Posterior cingulate gyrus (tissue), 11 donors: ENCODE measurements at regions not wholly inside any gene's neighbourhood (a gene's known extent, or its start where the extent isn't known, plus 50 kb on each side); places are given as distances from the start of the nearest gene placed in this dataset.
"Not testable (repeated sequence)": the region's sequence is repeated elsewhere in the genome, so short reads cannot be mapped to it uniquely, and the experiment has no call there.

Experiments
- DNase-seq, 10 donors: peaks; one replicate each; pipeline versions ENCODE4 v3.0.0 to v3.0.0-alpha.2; 2020 to 2021; ENCODE audit warnings: mixed read lengths in 3 of 10
- intact Hi-C: fragments of 100-400 bp; cut with DNase I; formaldehyde crosslinking; loops from one replicate; pipeline ENCODE4 v1.15.1; 2023

- intact Hi-C loops: no loop called here
- DNase-seq: no peak
Observed at GRCh38 chr6:21907291-21907690, 313.7 kb downstream of the SOX4 start.

DNA sequence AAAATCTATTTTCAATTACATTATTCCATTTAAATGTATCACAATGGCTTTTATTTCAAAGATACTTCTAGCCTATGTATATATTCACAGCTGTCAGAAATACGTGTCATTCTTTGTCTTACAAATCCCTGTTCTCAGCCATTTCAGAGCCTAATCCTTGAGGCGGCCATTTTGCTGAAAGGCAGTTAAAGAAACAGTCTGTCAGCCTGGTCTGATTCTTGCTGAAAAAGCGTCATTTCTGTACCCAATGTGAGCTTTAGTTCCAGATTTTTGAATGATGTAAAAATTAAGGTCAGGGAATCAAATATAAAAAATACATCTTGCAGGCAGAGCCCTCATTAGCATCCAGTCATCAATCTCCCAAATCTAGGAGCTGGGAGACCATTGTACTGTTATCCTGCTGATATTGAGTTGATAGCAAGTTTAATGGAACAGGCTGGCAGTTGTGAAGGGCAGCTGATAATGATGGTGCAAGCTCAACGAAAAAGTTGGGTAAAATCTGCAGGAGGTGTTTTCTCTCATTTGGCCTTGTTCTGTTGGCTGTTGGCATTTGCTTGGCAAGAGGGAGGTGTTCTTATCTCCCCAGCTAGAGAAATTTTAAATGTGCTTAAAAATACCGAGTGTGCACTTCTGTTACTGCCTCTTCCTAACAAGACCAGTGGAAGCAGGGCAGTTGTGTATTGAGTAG, 314.8 kb downstream of the SOX4 start:
- intact Hi-C loops: no loop called here
- no peak for DNase-seq

GRCh38 chr6:21909321-21909720, 315.8 kb downstream of the SOX4 start:
- DNase-seq: no peak
- intact Hi-C loops: no loop called here

- DNase-seq: no peak
- intact Hi-C loops: no loop called here
Observed at GRCh38 chr6:21911208-21911607, 317.7 kb downstream of the SOX4 start.

DNA sequence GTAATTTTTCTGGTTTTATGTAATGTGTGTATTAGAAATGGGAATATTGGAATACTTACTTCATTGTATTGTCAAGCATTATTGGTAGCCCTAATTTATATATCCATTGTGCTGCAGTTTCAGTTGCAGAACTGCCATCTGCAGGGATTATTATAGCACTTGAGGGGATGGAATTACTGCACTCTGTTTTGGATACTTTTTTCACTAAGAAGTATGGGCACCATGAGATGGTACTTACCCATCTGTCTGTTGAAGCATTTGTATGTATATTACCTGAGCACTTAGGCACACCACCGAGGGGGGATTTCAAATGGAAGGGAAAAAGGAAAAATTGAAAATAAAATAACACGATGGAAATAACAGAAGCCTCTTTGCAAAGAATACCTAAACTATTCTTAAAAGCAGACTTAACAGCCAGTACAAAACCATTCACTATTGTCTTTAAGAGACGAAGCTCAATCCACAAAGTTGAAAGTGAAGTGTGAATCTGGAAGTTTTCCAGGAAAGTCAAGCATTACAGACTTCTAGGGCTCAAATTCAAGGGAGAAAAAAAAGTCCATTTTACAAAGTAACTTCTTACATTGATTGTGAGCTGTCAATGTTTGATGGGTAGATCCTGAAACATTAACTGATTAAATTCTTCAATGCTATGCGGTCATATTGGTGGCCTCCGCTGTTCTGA, 318.7 kb downstream of the SOX4 start:
- no peak for DNase-seq
- intact Hi-C loops: no loop called here

DNA sequence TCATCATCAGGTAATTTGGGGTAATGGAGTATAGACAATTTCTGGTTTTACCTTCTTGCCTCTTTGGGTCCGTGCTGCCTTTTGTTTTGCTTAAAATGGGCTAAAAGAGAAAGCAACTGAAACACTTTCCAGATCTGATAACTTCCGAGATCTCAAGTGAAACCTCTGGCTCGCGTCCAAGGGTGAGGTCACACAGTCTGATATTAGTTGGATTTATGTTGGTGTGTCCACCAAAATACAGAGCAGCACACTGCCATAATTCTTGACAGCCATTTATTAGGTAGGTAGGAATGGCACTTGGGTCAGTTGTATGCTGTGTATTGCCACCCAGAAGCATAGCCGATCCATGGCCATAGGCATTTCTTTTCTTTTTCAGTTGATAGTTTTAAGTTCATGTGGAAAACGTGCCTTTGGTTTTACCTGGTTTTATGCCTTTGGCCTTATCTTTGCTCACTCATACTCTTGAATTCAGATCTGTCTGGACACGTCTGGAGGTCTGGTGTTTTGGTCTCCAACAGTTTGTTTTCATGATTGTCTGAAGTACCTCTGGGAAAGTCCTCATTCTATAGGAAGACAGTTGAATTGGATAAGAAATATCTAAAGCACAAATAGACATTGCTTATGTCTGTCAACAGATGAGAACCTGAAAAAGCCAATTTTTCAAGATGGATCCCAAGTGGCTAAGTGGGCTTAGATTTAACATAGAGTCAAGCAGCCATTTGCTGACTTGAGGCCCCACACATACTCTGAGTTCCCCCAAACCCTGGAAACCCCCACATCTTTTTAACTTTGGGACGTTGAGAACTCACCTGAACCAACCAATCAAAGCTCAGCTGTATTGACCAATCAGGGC, 320.8 kb downstream of the SOX4 start:
- no peak for DNase-seq
- intact Hi-C loops: no loop called here

DNA sequence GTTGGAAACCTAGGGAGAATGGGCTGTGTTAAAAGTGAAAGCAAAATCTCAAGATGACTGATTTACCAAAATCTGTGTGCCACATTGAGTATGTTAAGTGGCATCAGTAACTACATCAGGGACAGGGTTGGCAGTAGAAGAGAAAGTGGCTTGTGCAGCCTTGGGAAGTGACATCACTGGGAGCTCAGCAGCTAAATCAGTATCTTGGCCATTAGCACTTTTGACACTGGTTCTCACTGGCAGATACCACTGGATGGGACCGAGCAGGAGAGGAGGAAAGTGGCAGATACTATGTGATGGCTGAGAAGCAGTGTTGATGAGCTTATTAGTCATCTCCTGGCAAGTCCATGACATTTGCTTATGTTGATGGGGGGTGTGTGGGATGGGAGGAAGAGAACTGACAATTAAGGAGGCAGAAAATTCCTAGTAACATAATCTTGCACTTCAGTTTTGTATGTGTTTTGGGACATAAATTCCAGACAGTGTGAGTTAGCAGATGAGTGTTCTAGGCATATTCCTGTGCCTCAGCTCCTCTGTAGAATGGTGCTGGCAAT, 322.2 kb downstream of the SOX4 start:
- no peak for DNase-seq
- intact Hi-C loops: no loop called here

DNA sequence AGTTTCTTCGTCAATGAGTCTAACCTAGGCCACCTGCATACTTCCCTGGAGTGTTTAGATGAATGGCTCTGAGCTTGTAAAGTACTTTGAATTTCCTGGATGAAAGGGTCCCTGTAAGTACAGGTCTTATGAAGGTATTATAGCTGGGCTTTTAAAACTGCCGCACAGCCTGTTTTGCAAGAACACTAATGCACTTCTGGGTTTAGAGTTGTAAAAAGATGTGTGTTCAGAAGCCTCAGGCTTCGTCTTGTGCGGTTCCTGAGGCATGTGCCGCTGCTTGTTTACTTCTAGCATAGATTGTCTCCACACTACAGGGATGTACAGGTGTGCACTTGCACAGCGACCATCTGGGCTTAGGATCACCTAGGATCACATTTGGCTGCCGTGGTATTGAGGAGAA, 324.5 kb downstream of the SOX4 start:
- intact Hi-C loops: no loop called here
- DNase-seq: no peak

DNA sequence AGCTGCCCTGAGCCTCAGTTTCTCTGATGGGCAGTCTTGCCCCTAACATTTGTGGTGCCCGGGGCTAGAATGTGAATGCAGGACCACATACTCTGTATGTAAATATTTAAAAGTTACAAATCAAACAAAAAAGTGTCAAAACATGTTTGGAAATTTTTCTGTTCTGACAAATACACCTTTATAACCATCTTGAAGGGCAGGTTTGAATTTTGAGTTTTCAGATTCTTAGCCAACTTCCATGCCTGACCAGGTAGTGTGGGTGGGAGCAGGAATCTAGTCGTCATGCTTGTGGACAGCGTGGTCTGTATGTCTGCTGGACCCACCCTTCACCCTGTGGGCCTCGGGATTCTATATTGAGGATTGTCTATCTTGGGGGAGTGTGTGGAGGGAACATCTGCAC, 325.1 kb downstream of the SOX4 start:
- intact Hi-C loops: no loop called here
- no peak for DNase-seq

DNA sequence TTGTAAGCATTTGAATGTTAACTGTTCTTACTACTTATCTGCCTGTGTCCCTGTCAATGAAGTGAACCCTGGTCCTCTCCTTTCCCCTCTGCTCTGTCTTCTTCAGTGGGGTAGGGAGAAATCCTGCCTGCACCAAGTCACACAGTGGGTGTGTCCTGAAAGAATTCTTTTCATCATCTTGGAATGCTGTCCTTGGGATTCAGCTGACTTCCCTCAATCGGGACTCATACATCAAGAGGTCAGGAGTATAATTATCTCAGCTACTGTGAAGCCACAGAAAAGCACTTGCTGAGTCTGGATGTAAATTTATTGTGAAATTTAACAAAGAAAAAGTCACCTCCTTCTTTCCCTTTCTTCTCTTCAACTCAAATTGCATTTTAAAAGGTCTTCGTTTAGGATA, 328.5 kb downstream of the SOX4 start:
- DNase-seq: no peak
- intact Hi-C loops: no loop called here

DNA sequence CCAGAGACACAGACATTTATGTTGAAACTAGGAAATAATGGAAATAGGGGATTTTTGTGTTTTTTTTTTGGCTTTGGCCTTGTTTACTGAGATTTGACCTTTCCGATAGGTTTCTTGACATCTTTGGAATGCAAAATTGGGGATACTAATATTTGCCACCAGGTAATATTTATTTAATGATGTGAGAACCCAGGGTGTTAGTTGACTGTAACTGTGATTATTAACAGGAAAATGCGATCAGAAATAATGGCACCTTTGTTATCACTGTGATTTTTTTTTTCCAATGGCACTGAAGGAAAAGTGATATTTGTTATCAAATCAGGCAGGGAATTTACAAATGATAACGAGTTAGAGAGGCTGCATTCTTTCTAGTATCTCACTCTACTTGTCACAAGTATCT, 330.5 kb downstream of the SOX4 start:
- no peak for DNase-seq
- intact Hi-C loops: no loop called here

- no peak for DNase-seq
- intact Hi-C loops: no loop called here
Observed at GRCh38 chr6:21928827-21929226, 335.3 kb downstream of the SOX4 start.

DNA sequence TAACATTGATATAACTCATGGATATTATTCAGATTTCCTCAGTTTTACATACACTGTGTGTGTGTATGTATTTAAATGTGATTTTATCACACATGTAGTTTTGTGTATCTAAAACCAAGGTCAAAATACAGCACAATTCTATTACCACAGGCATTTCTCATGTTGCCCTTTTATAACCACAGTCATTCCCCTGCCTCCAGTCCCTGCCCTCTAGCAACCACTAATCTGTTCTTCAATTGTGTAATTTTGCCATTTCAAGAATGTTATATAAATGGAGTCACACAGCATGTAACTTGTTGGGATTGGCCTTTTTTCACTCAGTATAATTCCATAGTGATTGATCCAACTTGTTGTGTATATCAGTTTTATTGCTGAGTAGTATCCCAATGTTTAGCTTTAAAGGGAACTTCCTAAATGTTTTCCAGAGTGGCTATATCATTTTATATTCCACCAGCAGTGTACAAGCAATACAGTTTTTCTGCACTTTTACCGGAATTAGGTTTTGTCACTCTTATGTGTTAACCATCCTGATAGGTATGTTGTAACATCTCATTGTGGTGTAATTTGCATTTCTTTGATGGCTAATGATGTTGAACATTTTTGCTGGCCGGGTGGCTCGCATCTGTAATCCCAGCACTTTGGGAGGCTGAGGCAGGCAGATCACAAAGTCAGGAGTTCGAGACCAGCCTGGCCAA, 338.2 kb downstream of the SOX4 start:
- no peak for DNase-seq
- intact Hi-C loops: no loop called here

DNA sequence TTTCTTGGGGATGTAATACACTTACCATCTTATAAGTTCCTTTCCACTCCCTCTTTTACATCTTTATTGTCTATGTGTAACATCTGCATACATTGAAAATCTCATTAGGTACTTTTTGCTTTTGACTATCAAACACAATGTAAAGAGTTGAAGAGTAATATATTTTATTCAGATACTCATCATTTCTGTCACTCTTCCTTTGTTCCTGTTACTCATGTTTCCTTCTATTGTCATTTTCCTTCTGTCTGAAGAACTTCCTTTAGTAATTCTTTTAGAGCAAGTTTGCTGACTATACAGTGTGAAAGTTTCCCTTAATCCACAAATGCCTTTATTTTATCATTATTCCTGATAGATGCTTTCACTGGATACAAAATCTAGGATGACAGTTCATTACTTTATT, 339.8 kb downstream of the SOX4 start:
- intact Hi-C loops: no loop called here
- no peak for DNase-seq

DNA sequence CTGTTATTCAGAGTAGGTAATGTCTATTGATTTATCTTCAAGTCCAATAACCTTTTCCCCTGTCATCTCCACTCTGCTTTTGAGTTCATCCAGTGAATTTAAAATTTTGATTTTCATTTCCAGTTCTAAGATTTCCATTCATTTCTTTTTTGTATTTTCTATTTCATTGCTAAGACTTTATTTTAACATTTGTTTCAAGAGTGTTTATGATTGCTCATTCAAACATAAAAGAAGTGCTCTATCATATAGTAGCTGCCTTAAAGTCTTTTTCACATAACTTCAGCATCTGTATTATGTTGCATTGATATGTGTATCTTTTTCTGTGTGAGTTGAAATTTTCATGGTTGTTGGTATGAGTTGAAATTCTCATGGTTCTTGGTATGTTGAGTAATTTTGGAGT, 341.6 kb downstream of the SOX4 start:
- DNase-seq: no peak
- intact Hi-C loops: no loop called here

- peak in 1 of 10 donors; percentile 34 for DNase-seq
- intact Hi-C loops: no loop called here
Observed at GRCh38 chr6:21935561-21936028, 342.0 kb downstream of the SOX4 start.

- intact Hi-C loops: no loop called here
- DNase-seq: no peak
Observed at GRCh38 chr6:21937466-21937865, 343.9 kb downstream of the SOX4 start.

DNA sequence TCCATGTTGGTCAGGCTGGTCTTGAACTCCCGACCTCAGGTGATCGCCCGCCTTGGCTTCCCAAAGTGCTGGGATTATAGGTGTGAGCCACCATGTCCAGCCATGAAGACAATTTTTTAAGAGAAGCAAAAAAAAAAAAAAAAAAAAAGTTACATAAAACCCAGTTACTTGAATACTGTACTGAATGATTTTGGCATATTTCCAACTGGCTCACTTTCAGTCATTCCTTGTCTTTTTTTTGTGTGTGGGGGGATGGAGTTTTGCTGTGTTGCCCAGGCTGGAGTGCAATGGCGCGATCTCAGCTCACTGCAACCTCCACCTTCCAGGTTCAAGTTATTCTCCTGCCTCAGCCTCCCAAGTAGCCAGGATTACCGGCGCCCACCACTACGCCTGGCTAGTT, 345.5 kb downstream of the SOX4 start:
- intact Hi-C loops, DNase-seq: not testable (repeated sequence)

DNA sequence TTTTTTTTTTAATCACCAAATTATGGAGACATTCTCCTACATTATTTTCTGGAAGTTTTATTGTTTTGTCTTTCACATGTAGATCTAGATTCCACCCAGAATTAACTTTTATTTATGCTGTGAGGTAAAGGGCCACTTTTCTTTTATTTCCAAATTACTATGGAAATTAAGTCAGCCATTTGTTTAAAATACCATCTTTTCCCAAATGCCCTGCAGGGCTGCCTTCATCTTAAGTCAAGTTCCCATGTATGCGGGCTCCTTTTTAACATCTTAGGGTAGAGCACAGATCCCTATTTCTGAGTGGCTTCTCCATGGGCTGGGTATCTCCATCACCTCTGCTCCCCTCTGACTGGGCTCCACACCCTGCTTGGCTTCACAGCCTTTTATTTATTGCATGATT, 348.4 kb downstream of the SOX4 start:
- intact Hi-C loops: loop anchor here (5.0 kb wide), 1 partner anchor 1395 kb away; no protein-coding TSS in a partner anchor
- DNase-seq: no peak

GRCh38 chr6:21942897-21943296, 349.3 kb downstream of the SOX4 start:
- intact Hi-C loops: loop anchor here (5.0 kb wide), 1 partner anchor 1394 kb away; no protein-coding TSS in a partner anchor
- DNase-seq: no peak
